ENCODE measurements at regions not wholly inside any gene's neighbourhood (a gene's known extent, or its start where the extent isn't known, plus 50 kb on each side); places are given as distances from the start of the nearest gene placed in this dataset.
"Not testable (repeated sequence)": the region's sequence is repeated elsewhere in the genome, so short reads cannot be mapped to it uniquely, and the experiment has no call there.

GRCh38 chr20:12130781-12131180 lies 213.1 kb downstream of the BTBD3 start:
- no peak overlapping the region for H3K4me3 ChIP-seq (ENCODE audit: low read depth, low read length)
- ChIA-PET CTCF (no interaction called here), POLR2A (no interaction called here)
- H3K36me3 ChIP-seq (ENCODE audit: control insufficient read depth in 2 of 2, insufficient read depth in 1 of 2, low read length in 2 of 2): no peaks in the 10 kb centered on the region
- TF ChIP-seq ZXDB (tag by site-specific recombination; IDR thresholded peaks at IDR 0.05): no peak
- TF ChIP-seq ZFP37 (tag by site-specific recombination; IDR thresholded peaks at IDR 0.05): no peak
- TF ChIP-seq ZNF16 (tag by site-specific recombination; IDR thresholded peaks at IDR 0.05; ENCODE audit: low read depth): no peak
- no peak for TF ChIP-seq ZBTB1 (tag by site-specific recombination; IDR thresholded peaks at IDR 0.05)
- TF ChIP-seq ZNF558 (tag by site-specific recombination; IDR thresholded peaks at IDR 0.05): no peak
- TF ChIP-seq ZNF549 (tag by site-specific recombination; IDR thresholded peaks at IDR 0.05): no peak
- no peak for TF ChIP-seq ZNF169 (tag by site-specific recombination; IDR thresholded peaks at IDR 0.05)
- no peak for TF ChIP-seq ZNF561 (tag by site-specific recombination; IDR thresholded peaks at IDR 0.05; ENCODE audit: borderline replicate concordance)
- H3K9me3 ChIP-seq (ENCODE audit: control insufficient read depth, insufficient read depth, low read depth, low read length): no peaks in the 10 kb centered on the region
- no peaks in the 10 kb centered on the region for H3K4me1 ChIP-seq (ENCODE audit: control insufficient read depth, insufficient read depth, low read length)
- no peak overlapping the region for H3K27ac ChIP-seq (ENCODE audit: extremely low read depth, low read depth, low read length)

- Histone ChIP-seq H3K4me3 (ENCODE audit: low read depth, low read length) (no peak overlapping the region), H3K9me3 (ENCODE audit: control insufficient read depth, insufficient read depth, low read depth, low read length) (no peaks in the 10 kb centered on the region), H3K27ac (ENCODE audit: extremely low read depth, low read depth, low read length) (no peak overlapping the region), H3K4me1 (ENCODE audit: control insufficient read depth, insufficient read depth, low read length) (no peaks in the 10 kb centered on the region), H3K36me3 (ENCODE audit: control insufficient read depth in 2 of 2, insufficient read depth in 1 of 2, low read length in 2 of 2) (no peaks in the 10 kb centered on the region)
- POLR2A ChIA-PET: no interaction called here
- CTCF ChIA-PET: no interaction called here
- no peak for TF ChIP-seq HOXC10 (CRISPR knock-in tag; IDR thresholded peaks at IDR 0.05)
These were observed 215.9 kb downstream of the BTBD3 start for GRCh38 chr20:12133553-12133952.

GRCh38 chr20:12145951-12146350 lies 228.3 kb downstream of the BTBD3 start:
- H3K4me1 ChIP-seq (ENCODE audit: control insufficient read depth, insufficient read depth, low read length); CTCF ChIA-PET; H3K4me3 ChIP-seq (ENCODE audit: low read depth, low read length); H3K36me3 ChIP-seq (ENCODE audit: control insufficient read depth in 2 of 2, insufficient read depth in 1 of 2, low read length in 2 of 2); POLR2A ChIA-PET; H3K9me3 ChIP-seq (ENCODE audit: control insufficient read depth, insufficient read depth, low read depth, low read length); H3K27ac ChIP-seq (ENCODE audit: extremely low read depth, low read depth, low read length): not testable (repeated sequence)

- Histone ChIP-seq H3K27ac (ENCODE audit: extremely low read depth, low read depth, low read length) (no peak overlapping the region), H3K4me3 (ENCODE audit: low read depth, low read length) (no peak overlapping the region), H3K9me3 (ENCODE audit: control insufficient read depth, insufficient read depth, low read depth, low read length) (no peaks in the 10 kb centered on the region), H3K4me1 (ENCODE audit: control insufficient read depth, insufficient read depth, low read length) (no peaks in the 10 kb centered on the region), H3K36me3 (ENCODE audit: control insufficient read depth in 2 of 2, insufficient read depth in 1 of 2, low read length in 2 of 2) (no peaks in the 10 kb centered on the region)
- ChIA-PET POLR2A (no interaction called here), CTCF (no interaction called here)
- TF ChIP-seq ZNF341 (tag by site-specific recombination; IDR thresholded peaks at IDR 0.05; ENCODE audit: low read depth): no peak
- no peak for TF ChIP-seq ZNF211 (tag by site-specific recombination; IDR thresholded peaks at IDR 0.05; ENCODE audit: low read depth)
These were observed 235.3 kb downstream of the BTBD3 start for GRCh38 chr20:12152996-12153395.

- CTCF ChIA-PET: no interaction called here
- H3K27ac ChIP-seq (ENCODE audit: extremely low read depth, low read depth, low read length): no peak overlapping the region
- TF ChIP-seq ZNF280D (tag by site-specific recombination; IDR thresholded peaks at IDR 0.05) (no peak), ZNF148 (tag by site-specific recombination; IDR thresholded peaks at IDR 0.05; ENCODE audit: borderline replicate concordance) (no peak), ZBTB26 (tag by site-specific recombination; optimal IDR thresholded peaks at IDR 0.05) (no peak), ZNF155 (tag by site-specific recombination; IDR thresholded peaks at IDR 0.05) (no peak)
- POLR2A ChIA-PET: no interaction called here
- no peaks in the 10 kb centered on the region for H3K4me1 ChIP-seq (ENCODE audit: control insufficient read depth, insufficient read depth, low read length)
- no peaks in the 10 kb centered on the region for H3K9me3 ChIP-seq (ENCODE audit: control insufficient read depth, insufficient read depth, low read depth, low read length)
- H3K4me3 ChIP-seq (ENCODE audit: low read depth, low read length): no peak overlapping the region
- no peaks in the 10 kb centered on the region for H3K36me3 ChIP-seq (ENCODE audit: control insufficient read depth in 2 of 2, insufficient read depth in 1 of 2, low read length in 2 of 2)
These were observed 235.9 kb downstream of the BTBD3 start for GRCh38 chr20:12153628-12154027.
